ENCODE measurements at regions not wholly inside any gene's neighbourhood (a gene's known extent, or its start where the extent isn't known, plus 50 kb on each side); places are given as distances from the start of the nearest gene placed in this dataset.
"Not testable (repeated sequence)": the region's sequence is repeated elsewhere in the genome, so short reads cannot be mapped to it uniquely, and the experiment has no call there.

- ATAC-seq (replicated peaks in 1 of 2) (no peak), DNase-seq (no peak)
- Mint-ChIP-seq H3K9me3 (no peaks in the 10 kb centered on the region), H3K27me3 (ENCODE audit: low read depth) (peaks cover 46% of the 10 kb centered on the region), H3K36me3 (ENCODE audit: insufficient read depth in 2 of 2) (no peaks in the 10 kb centered on the region), H3K4me1 (ENCODE audit: low read depth) (peaks cover 5% of the 10 kb centered on the region), H3K4me3 (no peak overlapping the region), H3K27ac (no peak overlapping the region)
These were observed 61.4 kb downstream of the NXNL2 start for GRCh38 chr9:88596376-88596775.

- no peak overlapping the region for H3K27ac Mint-ChIP-seq
- no peaks in the 10 kb centered on the region for H3K9me3 Mint-ChIP-seq
- no peaks in the 10 kb centered on the region for H3K4me1 Mint-ChIP-seq (ENCODE audit: low read depth)
- DNase-seq (no peak), ATAC-seq (replicated peaks in 1 of 2) (no peak)
- H3K4me3 Mint-ChIP-seq = no peak overlapping the region
- peaks cover 22% of the 10 kb centered on the region for H3K27me3 Mint-ChIP-seq (ENCODE audit: low read depth)
- H3K36me3 Mint-ChIP-seq (ENCODE audit: insufficient read depth in 2 of 2) = no peaks in the 10 kb centered on the region
These were observed 70.0 kb downstream of the NXNL2 start for GRCh38 chr9:88604836-88605511.

GRCh38 chr9:88605512-88606362 is 70.8 kb downstream of the NXNL2 start:
- H3K9me3 Mint-ChIP-seq = no peaks in the 10 kb centered on the region
- no peak for ATAC-seq (replicated peaks in 1 of 2)
- H3K4me1 Mint-ChIP-seq (ENCODE audit: low read depth) = no peaks in the 10 kb centered on the region
- no peak for DNase-seq
- H3K36me3 Mint-ChIP-seq (ENCODE audit: insufficient read depth in 2 of 2) = no peaks in the 10 kb centered on the region
- no peak overlapping the region for H3K27ac Mint-ChIP-seq
- no peak overlapping the region for H3K4me3 Mint-ChIP-seq
- H3K27me3 Mint-ChIP-seq (ENCODE audit: low read depth) = peaks cover 16% of the 10 kb centered on the region

- ATAC-seq (replicated peaks in 1 of 2) (no peak), DNase-seq (no peak)
- Mint-ChIP-seq H3K4me3 (no peak overlapping the region), H3K27ac (no peak overlapping the region), H3K27me3 (ENCODE audit: low read depth) (peaks cover 14% of the 10 kb centered on the region), H3K4me1 (ENCODE audit: low read depth) (no peaks in the 10 kb centered on the region), H3K9me3 (peaks cover 9% of the 10 kb centered on the region in 2 donors), H3K36me3 (ENCODE audit: insufficient read depth in 2 of 2) (peaks cover 8 to 11% of the 10 kb centered on the region in 2 donors)
These were observed 79.4 kb downstream of the NXNL2 start for GRCh38 chr9:88614359-88614758.

- H3K9me3 Mint-ChIP-seq = peaks cover 0 to 1% of the 10 kb centered on the region in 2 donors
- ATAC-seq (replicated peaks in 1 of 2) = no peak
- no peaks in the 10 kb centered on the region for H3K4me1 Mint-ChIP-seq (ENCODE audit: low read depth)
These were observed 88.7 kb downstream of the NXNL2 start for GRCh38 chr9:88623698-88624097.

GRCh38 chr9:88628114-88628513 is 93.1 kb downstream of the NXNL2 start:
- Mint-ChIP-seq H3K27me3 (ENCODE audit: low read depth) (peaks cover 14% of the 10 kb centered on the region), H3K4me1 (ENCODE audit: low read depth) (no peaks in the 10 kb centered on the region), H3K27ac (no peak overlapping the region), H3K36me3 (ENCODE audit: insufficient read depth in 2 of 2) (no peaks in the 10 kb centered on the region), H3K4me3 (no peak overlapping the region), H3K9me3 (peaks cover 2 to 4% of the 10 kb centered on the region in 2 donors)
- no peak for DNase-seq
- no peak for ATAC-seq (replicated peaks in 1 of 2)

More at GRCh38 chr9:88623698-88624097, 88.7 kb downstream of the NXNL2 start:
- Mint-ChIP-seq H3K27ac (no peak overlapping the region), H3K4me3 (no peak overlapping the region), H3K36me3 (ENCODE audit: insufficient read depth in 2 of 2) (peaks cover 0 to 6% of the 10 kb centered on the region in 2 donors), H3K27me3 (ENCODE audit: low read depth) (peaks cover 20% of the 10 kb centered on the region)
- no peak for DNase-seq

GRCh38 chr9:88628811-88629210 is 93.8 kb downstream of the NXNL2 start:
- H3K4me1 Mint-ChIP-seq (ENCODE audit: low read depth) = no peaks in the 10 kb centered on the region
- no peak overlapping the region for H3K27ac Mint-ChIP-seq
- ATAC-seq (replicated peaks in 1 of 2) (no peak), DNase-seq (no peak)
- H3K36me3 Mint-ChIP-seq (ENCODE audit: insufficient read depth in 2 of 2) = no peaks in the 10 kb centered on the region
- peaks cover 7% of the 10 kb centered on the region in 2 donors for H3K9me3 Mint-ChIP-seq
- H3K27me3 Mint-ChIP-seq (ENCODE audit: low read depth) = peaks cover 8% of the 10 kb centered on the region
- no peak overlapping the region for H3K4me3 Mint-ChIP-seq

GRCh38 chr9:88630574-88630973 is 95.6 kb downstream of the NXNL2 start:
- not testable (repeated sequence) for H3K4me3 Mint-ChIP-seq; H3K27me3 Mint-ChIP-seq (ENCODE audit: low read depth); H3K9me3 Mint-ChIP-seq; DNase-seq; H3K27ac Mint-ChIP-seq; H3K4me1 Mint-ChIP-seq (ENCODE audit: low read depth); H3K36me3 Mint-ChIP-seq (ENCODE audit: insufficient read depth in 2 of 2); ATAC-seq (replicated peaks in 1 of 2)

GRCh38 chr9:88635151-88635550 is 100.2 kb downstream of the NXNL2 start:
- ATAC-seq (replicated peaks in 1 of 2) (no peak), DNase-seq (no peak)
- Mint-ChIP-seq H3K36me3 (ENCODE audit: insufficient read depth in 2 of 2) (peaks cover 4 to 7% of the 10 kb centered on the region in 2 donors), H3K27me3 (ENCODE audit: low read depth) (peaks cover 21% of the 10 kb centered on the region), H3K27ac (no peak overlapping the region), H3K4me3 (no peak overlapping the region), H3K9me3 (peaks cover 5 to 13% of the 10 kb centered on the region in 2 donors), H3K4me1 (ENCODE audit: low read depth) (no peaks in the 10 kb centered on the region)

GRCh38 chr9:88641456-88642240 is 106.7 kb downstream of the NXNL2 start:
- peaks cover 58% of the 10 kb centered on the region for H3K27me3 Mint-ChIP-seq (ENCODE audit: low read depth)
- H3K27ac Mint-ChIP-seq = no peak overlapping the region
- no peak for DNase-seq
- no peak overlapping the region for H3K4me3 Mint-ChIP-seq
- peaks cover 4% of the 10 kb centered on the region in 2 donors for H3K36me3 Mint-ChIP-seq (ENCODE audit: insufficient read depth in 2 of 2)
- H3K9me3 Mint-ChIP-seq = peaks cover 0 to 5% of the 10 kb centered on the region in 2 donors
- no peaks in the 10 kb centered on the region for H3K4me1 Mint-ChIP-seq (ENCODE audit: low read depth)
- ATAC-seq (replicated peaks in 1 of 2) = no peak

GRCh38 chr9:88642336-88642735 is 107.4 kb downstream of the NXNL2 start:
- DNase-seq (no peak), ATAC-seq (replicated peaks in 1 of 2) (no peak)
- H3K4me1 Mint-ChIP-seq (ENCODE audit: low read depth) = no peaks in the 10 kb centered on the region
- H3K4me3 Mint-ChIP-seq = no peak overlapping the region
- H3K27me3 Mint-ChIP-seq (ENCODE audit: low read depth) = peaks cover 58% of the 10 kb centered on the region
- H3K9me3 Mint-ChIP-seq = peaks cover 0 to 5% of the 10 kb centered on the region in 2 donors
- no peak overlapping the region for H3K27ac Mint-ChIP-seq
- H3K36me3 Mint-ChIP-seq (ENCODE audit: insufficient read depth in 2 of 2) = peaks cover 3 to 4% of the 10 kb centered on the region in 2 donors

GRCh38 chr9:88643931-88644330 is 109.0 kb downstream of the NXNL2 start:
- Mint-ChIP-seq H3K9me3 (peaks cover 0 to 2% of the 10 kb centered on the region in 2 donors), H3K4me1 (ENCODE audit: low read depth) (no peaks in the 10 kb centered on the region), H3K27ac (no peak overlapping the region), H3K27me3 (ENCODE audit: low read depth) (peaks cover 53% of the 10 kb centered on the region), H3K36me3 (ENCODE audit: insufficient read depth in 2 of 2) (peaks cover 0 to 2% of the 10 kb centered on the region in 2 donors), H3K4me3 (no peak overlapping the region)
- no peak for DNase-seq
- ATAC-seq (replicated peaks in 1 of 2) = no peak
